CD4-positive, alpha-beta T cell (primary cell): ENCODE measurements at regions not wholly inside any gene's neighbourhood (a gene's known extent, or its start where the extent isn't known, plus 50 kb on each side); places are given as distances from the start of the nearest gene placed in this dataset.

Experiments
- ATAC-seq: fragments of 200-7000 bp; cut with Tn5 transposase; one replicate; pipeline ENCODE4 v1.10.0; 2022; ENCODE audit warnings: mild to moderate bottlenecking; ENCODE audit not compliant: poor library complexity
- CTCF ChIA-PET: fragments of 350-600 bp; sonication (Branson Sonifier 250); formaldehyde crosslinking; loops from one replicate; lab custom pipeline; 2021; ENCODE audit warnings: antibody characterized with exemption, inconsistent platforms; lab: Charles Lee
- POLR2A ChIA-PET: fragments of 350-600 bp; sonication (Branson Sonifier 250); formaldehyde crosslinking; loops from one replicate; lab custom pipeline; 2021; ENCODE audit warnings: antibody characterized with exemption, inconsistent platforms; lab: Charles Lee
- DNase-seq, 14 experiments: peaks; one replicate each; pipeline ENCODE4 v3.0.0-alpha.2; 2013 to 2020; ENCODE audit warnings: mixed read lengths in 2 of 14
- H3K27ac ChIP-seq, 2 donors: one replicate each; pipeline versions ENCODE4 v1.5.1 to v1.7.0; 2013; ENCODE audit warnings: low read length in 2 of 2, low read depth in 1 of 2, mild to moderate bottlenecking in 1 of 2
- H3K27me3 ChIP-seq, 2 experiments: 1 replicate in 1 of 2; 2 replicates in 1 of 2; pipeline versions ENCODE4 v1.6.1 to v1.7.0; 2013; ENCODE audit warnings: low read length in 2 of 2, control low read depth in 1 of 2, mild to moderate bottlenecking in 1 of 2, moderate library complexity in 1 of 2; ENCODE audit not compliant: insufficient read depth in 2 of 2, control insufficient read depth in 1 of 2
- H3K36me3 ChIP-seq: one replicate; pipeline ENCODE4 v1.6.1; 2013; ENCODE audit warnings: low read length, control low read depth; ENCODE audit not compliant: insufficient read depth
- H3K4me1 ChIP-seq: one replicate; pipeline ENCODE4 v1.6.1; 2013; ENCODE audit warnings: low read length, control low read depth; ENCODE audit not compliant: insufficient read depth
- H3K4me3 ChIP-seq: one replicate; pipeline ENCODE4 v1.5.1; 2013; ENCODE audit warnings: mild to moderate bottlenecking, low read length, moderate library complexity
- H3K9me3 ChIP-seq, 2 experiments: 1 replicate in 1 of 2; 2 replicates in 1 of 2; pipeline versions ENCODE4 v1.6.1 to v1.7.0; 2013; ENCODE audit warnings: low read length in 2 of 2, mild to moderate bottlenecking in 2 of 2, control low read depth in 1 of 2, moderate library complexity in 1 of 2; ENCODE audit not compliant: control insufficient read depth in 1 of 2, insufficient read depth in 1 of 2
- H3K27ac Mint-ChIP-seq: one replicate; pipeline ENCODE4 v1.8.0; 2020; ENCODE audit warnings: mixed read lengths
- H3K27me3 Mint-ChIP-seq: one replicate; pipeline ENCODE4 v1.8.0; 2021; ENCODE audit warnings: mixed read lengths
- H3K36me3 Mint-ChIP-seq: one replicate; pipeline ENCODE4 v1.8.0; 2021; ENCODE audit warnings: low read depth, mixed read lengths
- H3K4me1 Mint-ChIP-seq: one replicate; pipeline ENCODE4 v1.8.0; 2021; ENCODE audit warnings: low read depth, mixed read lengths
- H3K4me3 Mint-ChIP-seq: one replicate; pipeline ENCODE4 v1.8.0; 2020; ENCODE audit warnings: mild to moderate bottlenecking, mixed read lengths
- H3K9me3 Mint-ChIP-seq: one replicate; pipeline ENCODE4 v1.8.0; 2020; ENCODE audit warnings: mixed read lengths
- CTCF ChIP-seq: fragments of 200-600 bp; IDR thresholded peaks from one replicate; pipeline ENCODE4 v1.8.0; 2022; ENCODE audit warnings: antibody characterized with exemption, mild to moderate bottlenecking
- intact Hi-C, 2 experiments: fragments of 100-400 bp; cut with DNase I in 1 of 2; cut with micrococcal nuclease in 1 of 2; formaldehyde crosslinking; loops; one replicate each; pipeline versions ENCODE4 v1.15.1 to v1.9.0; 2023 to 2025; cut with DNase I, micrococcal nuclease

GRCh38 chr16:49100366-49100765 is 181.3 kb downstream of the CBLN1 start:
- H3K4me3 Mint-ChIP-seq: no peak overlapping the region
- Histone ChIP-seq H3K27ac (no peak overlapping the region), H3K4me3 (no peak overlapping the region), H3K4me1 (no peaks in the 10 kb centered on the region), H3K27me3 (no peaks in the 10 kb centered on the region), H3K36me3 (no peaks in the 10 kb centered on the region), H3K9me3 (peaks cover 4 to 6% of the 10 kb centered on the region in 2 experiments)
- ATAC-seq (no peak), DNase-seq (no peak)
- intact Hi-C loops: no loop called here
- H3K4me1 Mint-ChIP-seq: no peaks in the 10 kb centered on the region
- H3K36me3 Mint-ChIP-seq: no peaks in the 10 kb centered on the region
- no peak overlapping the region for H3K27ac Mint-ChIP-seq
- ChIA-PET POLR2A (no interaction called here), CTCF (interaction anchor here (0.7 kb wide), 1 partner anchor 8 kb away, joined by 3 read pairs; no protein-coding TSS in a partner anchor)
- no peaks in the 10 kb centered on the region for H3K9me3 Mint-ChIP-seq
- no peak for TF ChIP-seq CTCF
- H3K27me3 Mint-ChIP-seq: no peaks in the 10 kb centered on the region

GRCh38 chr16:49097964-49098363 is 183.7 kb downstream of the CBLN1 start:
- no peaks in the 10 kb centered on the region for H3K4me1 ChIP-seq
- H3K36me3 ChIP-seq: no peaks in the 10 kb centered on the region
- Mint-ChIP-seq H3K4me1 (no peaks in the 10 kb centered on the region), H3K27me3 (no peaks in the 10 kb centered on the region), H3K27ac (no peak overlapping the region), H3K9me3 (no peaks in the 10 kb centered on the region), H3K36me3 (no peaks in the 10 kb centered on the region), H3K4me3 (no peak overlapping the region)
- H3K27me3 ChIP-seq: no peaks in the 10 kb centered on the region
- intact Hi-C loops: no loop called here
- ATAC-seq: no peak
- CTCF ChIA-PET: no interaction called here
- POLR2A ChIA-PET: no interaction called here
- no peak overlapping the region for H3K4me3 ChIP-seq
- H3K27ac ChIP-seq: no peak overlapping the region
- H3K9me3 ChIP-seq: peaks cover 0 to 6% of the 10 kb centered on the region in 2 experiments
- DNase-seq: no peak
- TF ChIP-seq CTCF: no peak

GRCh38 chr16:49096176-49096945 is 185.3 kb downstream of the CBLN1 start:
- ATAC-seq (no peak), DNase-seq (no peak)
- intact Hi-C loops: no loop called here
- H3K36me3 Mint-ChIP-seq: no peaks in the 10 kb centered on the region
- POLR2A ChIA-PET: no interaction called here
- no peaks in the 10 kb centered on the region for H3K4me1 Mint-ChIP-seq
- Histone ChIP-seq H3K27ac (no peak overlapping the region), H3K36me3 (no peaks in the 10 kb centered on the region), H3K27me3 (no peaks in the 10 kb centered on the region), H3K9me3 (peaks cover 0 to 5% of the 10 kb centered on the region in 2 experiments), H3K4me3 (no peak overlapping the region), H3K4me1 (no peaks in the 10 kb centered on the region)
- no peaks in the 10 kb centered on the region for H3K27me3 Mint-ChIP-seq
- no peak overlapping the region for H3K4me3 Mint-ChIP-seq
- no peak for TF ChIP-seq CTCF
- CTCF ChIA-PET: no interaction called here
- no peak overlapping the region for H3K27ac Mint-ChIP-seq
- no peaks in the 10 kb centered on the region for H3K9me3 Mint-ChIP-seq
